GM19324 (cell line): ENCODE measurements at regions not wholly inside any gene's neighbourhood (a gene's known extent, or its start where the extent isn't known, plus 50 kb on each side); places are given as distances from the start of the nearest gene placed in this dataset.
"Not testable (repeated sequence)": the region's sequence is repeated elsewhere in the genome, so short reads cannot be mapped to it uniquely, and the experiment has no call there.

Experiments used
- ATAC-seq: cut with Tn5 transposase; IDR thresholded peaks from one replicate; pipeline ENCODE4 v1.9.1; 2021; ENCODE audit warnings: mild to moderate bottlenecking, moderate library complexity; ENCODE audit not compliant: unreplicated experiment, low FRiP score

DNA sequence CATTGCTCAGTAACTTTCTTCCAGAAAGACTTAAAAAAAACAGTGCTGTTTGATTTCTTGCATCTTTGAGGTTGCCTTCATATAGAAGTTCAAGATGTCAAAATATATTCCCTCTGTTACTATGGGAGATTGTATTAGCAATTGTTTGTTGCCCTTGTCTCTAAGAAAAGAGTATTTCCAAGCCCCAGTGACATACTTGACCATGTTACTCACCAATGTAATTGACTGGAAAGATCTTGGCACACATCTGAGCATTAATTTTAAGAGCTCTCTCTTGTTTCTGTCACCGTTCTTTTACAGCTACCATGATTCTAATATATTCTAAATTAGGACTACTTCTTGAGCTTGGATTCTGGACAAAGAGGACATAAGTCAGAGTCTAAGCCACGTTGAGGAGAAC, 902.7 kb upstream of the EPHA5 start:
- no peak for ATAC-seq

DNA sequence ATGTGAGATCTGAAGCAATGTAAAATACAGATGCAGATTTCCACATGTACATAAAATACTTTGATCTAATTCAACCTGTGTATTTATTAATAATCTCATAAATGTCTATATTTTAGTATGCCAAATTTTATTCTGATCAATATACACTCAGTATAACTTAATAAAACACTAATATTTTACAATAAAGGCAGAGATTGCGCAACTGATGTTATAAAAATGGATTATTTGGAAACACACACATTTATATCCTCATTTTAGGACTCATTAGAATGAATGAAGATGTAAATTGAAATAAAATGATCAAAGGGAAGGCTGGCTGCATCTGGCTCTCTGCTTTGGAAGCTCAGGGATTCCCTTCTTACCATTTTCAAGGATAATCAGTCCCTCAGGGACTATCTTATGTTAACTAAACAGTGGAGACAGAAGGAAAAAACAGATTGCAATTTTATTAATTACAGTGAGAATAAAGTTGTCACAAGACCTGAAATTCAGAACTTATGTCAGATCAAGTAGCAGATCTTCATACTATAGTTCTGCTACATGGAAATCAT, 900.9 kb upstream of the EPHA5 start:
- no peak for ATAC-seq

DNA sequence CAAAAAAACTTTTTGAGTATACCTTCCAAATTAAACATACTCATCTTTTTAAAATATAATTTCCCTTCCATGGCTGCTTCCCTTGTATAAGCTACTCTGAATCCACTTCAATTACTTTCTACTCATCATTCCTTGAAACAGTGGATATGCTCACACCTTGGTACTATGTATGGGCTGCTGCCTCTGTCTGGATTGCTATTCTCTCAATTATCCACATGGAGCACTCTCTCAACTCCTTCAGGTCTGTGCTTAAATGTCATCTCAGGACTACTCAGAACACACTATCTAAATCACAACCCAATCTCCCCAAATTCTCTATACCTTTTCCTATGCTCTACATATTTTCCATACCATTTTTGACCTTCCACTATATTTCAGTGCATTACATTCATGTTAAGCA, 898.9 kb upstream of the EPHA5 start:
- no peak for ATAC-seq

DNA sequence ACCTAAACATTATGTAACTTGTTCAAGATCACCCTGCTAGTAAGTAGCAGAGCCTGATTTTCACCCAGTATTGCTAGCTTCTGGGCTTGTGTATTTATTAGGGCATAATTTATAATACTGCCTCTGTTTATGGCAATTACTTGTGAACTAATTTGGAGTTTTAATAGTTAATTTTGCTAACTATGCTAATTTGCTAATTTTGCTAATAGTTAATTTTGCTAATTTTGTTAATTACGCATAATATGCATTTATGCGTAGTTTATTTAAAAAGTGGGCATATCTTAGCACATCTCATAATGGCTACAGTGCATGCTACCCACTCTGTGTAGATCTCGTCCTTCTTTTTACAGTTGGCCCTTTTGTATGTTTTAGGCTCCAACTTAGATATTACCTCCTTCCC, 898.1 kb upstream of the EPHA5 start:
- no peak for ATAC-seq

DNA sequence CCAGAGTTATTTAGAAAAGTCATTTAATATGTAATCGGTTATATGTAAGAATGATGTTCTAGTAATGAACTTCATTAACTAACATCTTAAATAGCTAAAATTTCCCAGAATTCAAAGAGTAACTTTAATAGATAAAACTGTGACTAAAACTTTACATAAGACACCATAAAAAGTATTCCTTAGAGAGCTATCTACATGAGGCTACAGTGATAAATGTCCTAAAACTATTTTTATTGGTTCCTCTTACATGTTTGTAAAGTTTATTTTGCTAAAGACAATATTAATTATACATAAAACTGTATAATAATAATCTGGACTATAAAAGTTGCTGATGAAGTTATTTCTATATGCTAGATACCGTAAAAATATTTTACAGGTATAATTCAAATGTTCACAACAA, 897.7 kb upstream of the EPHA5 start:
- no peak for ATAC-seq

DNA sequence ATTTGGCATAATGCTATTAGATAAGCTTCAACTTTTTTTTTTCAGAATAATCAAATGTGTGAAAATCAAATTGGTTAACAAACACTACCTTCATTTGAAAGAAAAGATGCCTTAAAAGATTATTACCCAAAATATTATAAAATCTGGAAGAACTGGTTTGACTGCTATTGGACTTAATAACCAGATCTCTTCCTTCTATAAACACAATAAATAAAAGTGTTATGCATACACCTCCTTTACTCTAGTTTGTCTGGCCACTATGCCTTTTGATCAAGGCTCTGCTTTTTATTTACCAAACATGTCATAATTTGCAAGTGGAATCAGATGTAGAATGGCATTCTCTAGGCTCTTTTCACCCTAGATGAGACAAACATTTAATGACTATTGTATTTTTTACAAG, 897.3 kb upstream of the EPHA5 start:
- no peak for ATAC-seq

DNA sequence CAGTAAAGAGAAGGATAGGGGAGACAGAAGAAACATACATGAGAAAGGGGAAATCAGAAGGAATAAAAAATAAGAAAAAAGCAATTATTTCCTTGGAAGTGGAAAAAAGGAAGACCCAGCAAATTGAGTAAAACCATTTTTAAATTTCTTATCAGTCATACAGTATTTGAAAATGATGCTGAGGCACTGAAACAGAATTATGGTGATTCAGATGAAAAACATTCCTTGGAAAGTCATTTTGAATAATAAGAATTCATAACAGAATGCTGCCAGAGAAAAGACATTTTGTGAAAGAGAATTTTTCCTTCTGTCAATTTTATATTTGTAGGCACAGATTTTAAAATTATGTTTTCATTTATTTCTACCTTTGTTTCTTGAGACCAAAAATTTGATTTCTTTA, 895.5 kb upstream of the EPHA5 start:
- ATAC-seq, result no peak

DNA sequence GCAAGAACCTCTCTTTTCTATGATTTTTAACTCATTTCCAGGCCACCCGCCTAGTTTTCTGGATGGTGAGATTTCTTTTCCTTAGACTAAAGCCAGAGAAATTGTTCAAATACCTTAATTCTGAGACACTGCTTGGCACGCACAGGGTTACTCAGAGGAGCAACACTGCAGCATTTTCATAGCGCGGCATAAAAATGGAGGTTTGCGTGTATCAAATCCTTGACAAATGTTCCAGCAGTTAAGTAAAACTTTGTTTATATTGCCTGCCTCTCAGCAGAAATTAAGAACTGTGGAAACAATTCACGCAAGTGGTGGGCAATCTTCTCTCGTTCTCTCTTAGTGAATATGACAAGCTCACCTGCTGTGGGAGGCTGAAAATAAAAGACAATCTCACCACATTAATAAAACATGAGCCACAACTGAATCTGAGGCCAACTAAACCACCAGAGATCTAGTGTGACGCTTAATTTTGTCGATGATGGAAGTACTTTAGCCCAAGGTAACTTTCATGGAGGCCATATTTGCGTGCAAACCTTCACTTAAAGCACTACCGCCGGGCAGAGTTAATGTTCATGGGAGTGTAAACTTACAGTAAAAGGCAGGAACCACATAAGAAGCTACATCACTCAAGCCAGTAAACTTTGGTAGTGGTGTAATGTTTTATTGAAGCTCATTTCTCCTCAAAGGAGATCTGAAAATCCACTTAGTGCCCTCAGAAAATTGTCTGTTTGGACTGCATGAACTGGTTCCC, 894.8 kb upstream of the EPHA5 start:
- ATAC-seq, result no peak

DNA sequence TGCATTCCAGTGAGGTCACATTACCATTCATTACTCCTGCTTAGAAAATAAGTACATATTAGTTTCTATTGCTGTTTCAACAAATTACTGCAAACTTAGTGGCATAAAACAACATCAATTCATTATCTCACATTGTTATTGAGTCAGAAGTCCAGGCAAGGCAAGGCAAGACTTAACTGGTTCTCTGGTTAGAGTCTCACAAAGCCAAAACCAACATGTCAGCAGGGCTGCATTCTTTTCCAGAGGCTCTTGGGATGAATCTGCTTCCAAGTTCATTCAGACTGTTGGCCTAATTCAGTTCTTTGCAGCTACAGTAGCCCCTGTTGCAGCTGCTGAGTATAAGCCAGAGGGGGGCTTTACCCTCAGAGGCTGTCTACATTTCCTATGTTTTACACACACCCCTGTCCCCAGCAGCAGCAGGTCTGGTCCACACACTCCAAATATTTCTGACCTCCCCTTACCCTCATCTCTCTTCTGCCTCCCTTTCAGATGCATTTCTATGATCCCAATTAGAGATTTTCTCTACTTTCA, 892.1 kb upstream of the EPHA5 start:
- ATAC-seq, result no peak

DNA sequence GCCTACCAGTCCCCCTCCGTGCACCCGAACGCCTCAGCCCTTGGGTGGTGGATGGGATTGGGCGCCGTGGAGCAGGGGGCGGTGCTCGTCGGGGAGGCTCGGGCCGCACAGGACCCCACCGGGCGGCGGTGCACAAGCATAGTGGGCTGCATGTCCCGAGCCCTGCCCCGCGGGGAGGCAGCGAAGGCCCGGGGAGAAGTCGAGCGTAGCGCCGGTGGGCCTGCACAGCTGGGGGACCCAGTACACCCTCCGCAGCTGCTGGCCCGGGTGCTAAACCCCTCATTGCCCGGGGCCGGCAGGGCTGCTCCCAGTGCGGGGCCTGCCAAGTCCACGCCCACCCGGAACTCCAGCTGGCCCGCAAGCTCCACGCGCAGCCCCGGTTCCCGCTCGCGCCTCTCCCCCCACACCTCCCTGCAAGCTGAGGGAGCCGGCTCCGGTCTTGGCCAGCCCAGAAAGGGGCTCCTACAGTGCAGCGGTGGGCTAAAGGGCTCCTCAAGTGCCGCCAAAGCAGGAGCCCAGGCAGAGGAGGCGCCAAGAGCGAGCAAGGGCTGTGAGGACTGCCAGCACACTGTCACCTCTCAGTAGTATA, 891.3 kb upstream of the EPHA5 start:
- not testable (repeated sequence) for ATAC-seq

DNA sequence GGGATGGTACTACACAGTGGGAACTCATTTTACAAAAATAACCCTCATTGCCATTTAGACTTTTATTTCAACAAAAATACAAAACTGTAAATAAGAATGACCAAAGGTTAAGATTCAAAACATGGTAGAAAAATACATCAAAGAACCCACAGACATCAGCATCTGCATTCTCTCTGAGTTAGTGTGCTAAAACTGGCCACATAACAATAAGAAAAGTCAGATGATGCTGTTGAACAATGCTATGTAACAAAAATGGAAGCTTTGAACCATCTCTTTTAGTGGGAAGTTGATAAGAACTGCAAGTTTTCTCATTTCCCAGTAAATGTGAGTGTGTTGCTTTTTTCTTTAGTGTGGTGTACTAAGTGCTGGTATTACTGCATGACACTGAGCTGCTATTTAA, 888.4 kb upstream of the EPHA5 start:
- ATAC-seq, result no peak

DNA sequence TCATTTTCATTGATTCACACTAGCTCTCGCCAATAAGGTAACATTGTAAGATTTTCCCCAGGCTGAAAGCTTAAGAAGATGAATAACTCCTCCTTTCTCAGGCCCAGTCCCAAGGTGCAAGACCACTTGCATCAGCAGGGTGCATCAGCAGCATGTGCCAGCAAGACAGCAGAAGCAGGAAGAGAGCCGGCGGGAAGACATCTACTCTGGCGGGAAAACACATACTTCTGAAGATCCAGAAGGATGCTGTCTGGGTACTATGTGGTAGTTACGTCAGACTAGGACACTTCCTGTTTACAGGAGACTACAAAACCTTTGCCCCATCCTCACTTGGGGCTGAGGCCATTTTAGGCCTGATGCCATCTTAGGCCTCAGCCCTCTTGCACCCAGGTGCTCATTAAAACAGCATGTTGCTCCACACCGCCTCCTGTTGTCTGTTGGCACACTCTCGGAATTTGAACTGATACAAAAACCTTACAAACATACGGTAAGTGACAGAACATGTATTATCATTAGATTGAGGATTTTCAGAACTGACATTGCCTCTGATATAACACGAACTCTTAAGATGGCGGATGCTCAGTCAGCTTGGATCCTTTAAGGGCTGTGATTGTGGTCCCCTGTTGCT, 886.5 kb upstream of the EPHA5 start:
- ATAC-seq, result no peak

DNA sequence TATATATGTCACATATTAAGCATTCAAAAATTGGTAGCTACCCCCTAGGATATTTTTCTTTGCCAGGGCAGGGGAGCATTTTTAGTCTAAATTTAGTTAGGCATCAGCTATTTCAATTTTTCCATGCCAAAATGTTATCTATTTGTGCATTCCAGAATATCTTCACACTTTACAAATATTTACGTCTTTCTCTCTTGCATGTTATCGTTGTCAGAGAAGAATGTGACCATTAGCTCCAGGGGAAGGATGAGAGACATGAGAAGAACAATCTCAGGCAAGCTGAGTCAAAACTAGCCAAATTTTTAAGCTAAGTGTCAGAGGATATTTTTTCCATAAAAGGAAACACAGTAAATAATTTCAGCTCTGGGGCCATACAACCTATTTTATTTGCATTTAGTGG, 885.0 kb upstream of the EPHA5 start:
- ATAC-seq, result no peak

DNA sequence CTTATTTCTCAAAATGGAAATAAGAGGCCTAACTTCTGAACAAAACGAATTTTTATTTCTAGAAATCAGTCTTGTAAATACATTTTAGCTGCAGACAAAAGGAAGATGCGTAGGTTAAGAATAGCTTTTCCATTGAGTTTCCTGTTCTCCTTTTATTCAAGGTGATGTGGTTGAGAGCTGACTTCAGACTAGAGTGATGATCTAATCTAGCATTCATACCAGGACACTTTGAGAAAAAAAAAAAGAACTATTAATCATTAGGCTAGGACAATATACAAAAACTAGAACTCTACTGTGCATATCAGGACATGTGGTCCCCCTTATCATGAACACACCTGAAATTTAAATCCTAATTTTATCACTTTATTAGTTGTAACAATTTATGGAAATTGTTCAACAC, 884.5 kb upstream of the EPHA5 start:
- no peak for ATAC-seq

DNA sequence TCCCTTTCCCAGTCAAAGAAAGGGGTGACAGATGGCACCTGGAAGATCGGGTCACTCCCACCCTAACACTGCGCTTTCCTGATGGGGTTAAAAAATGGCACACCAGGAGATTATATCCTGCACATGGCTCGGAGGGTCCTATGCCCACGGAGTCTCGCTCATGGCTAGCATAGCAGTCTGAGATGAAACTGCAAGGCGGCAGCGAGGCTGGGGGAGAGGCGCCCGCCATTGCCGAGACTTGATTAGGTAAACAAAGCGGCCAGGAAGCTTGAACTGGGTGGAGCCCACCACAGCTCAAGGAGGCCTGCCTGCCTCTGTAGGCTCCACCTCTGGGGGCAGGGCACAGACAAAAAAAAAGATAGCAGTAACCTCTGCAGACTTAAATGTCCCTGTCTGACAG, 875.0 kb upstream of the EPHA5 start:
- ATAC-seq, result not testable (repeated sequence)

DNA sequence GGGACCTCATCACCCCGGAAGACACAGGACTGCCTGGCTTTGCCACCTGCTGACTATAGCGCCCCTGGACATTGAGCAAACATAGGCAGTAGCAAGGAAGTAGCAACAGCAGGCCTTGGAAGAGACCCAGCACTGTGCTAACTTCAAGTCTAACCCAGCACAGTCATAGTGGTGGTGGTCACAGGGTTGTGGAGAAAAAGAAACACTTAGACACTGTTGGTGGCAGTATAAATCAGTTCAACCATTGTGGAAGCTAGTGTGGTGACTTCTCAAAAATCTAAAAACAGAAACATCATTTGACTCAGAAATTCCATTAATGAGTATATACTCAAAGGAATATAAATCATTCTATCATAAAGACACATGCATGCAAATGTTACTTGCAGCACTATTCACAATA, 874.0 kb upstream of the EPHA5 start:
- ATAC-seq, result no peak

DNA sequence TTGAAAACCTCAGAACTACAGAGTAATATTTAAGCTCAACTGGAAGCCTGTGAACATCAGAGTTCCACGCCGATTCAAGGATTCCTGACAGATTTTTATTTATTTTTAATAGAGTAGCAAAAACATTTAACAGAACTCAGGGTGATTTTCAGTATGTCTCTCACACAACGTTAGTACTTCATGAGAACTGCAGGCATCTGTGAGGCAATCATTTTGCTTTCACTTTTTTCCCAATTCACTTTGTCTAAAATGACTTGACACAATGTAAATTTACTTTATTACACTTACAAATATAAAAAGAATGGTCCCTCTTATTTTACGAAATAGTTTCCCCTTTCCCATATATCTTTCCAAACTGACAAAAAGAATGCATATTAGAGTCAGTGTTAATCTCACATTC, 869.5 kb upstream of the EPHA5 start:
- no peak for ATAC-seq

DNA sequence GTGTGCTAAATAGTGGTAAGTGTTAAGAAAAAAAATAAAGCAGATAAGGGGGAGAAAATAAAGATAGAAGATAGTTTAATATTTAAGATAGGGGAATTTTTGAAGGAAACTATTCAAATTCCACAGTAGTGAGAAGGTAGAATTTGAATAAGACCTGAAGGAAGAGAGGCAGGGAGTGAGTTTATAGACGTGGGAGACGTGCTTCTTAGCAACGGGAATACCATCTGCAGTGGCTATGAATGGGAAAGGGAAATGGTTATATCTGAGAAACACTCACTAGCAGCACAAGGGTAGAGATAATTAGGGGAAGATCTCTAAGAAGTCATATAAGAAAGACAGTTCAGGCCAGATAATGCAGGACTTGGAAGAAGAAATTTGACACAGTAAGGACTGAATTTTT, 854.5 kb upstream of the EPHA5 start:
- ATAC-seq, result no peak

DNA sequence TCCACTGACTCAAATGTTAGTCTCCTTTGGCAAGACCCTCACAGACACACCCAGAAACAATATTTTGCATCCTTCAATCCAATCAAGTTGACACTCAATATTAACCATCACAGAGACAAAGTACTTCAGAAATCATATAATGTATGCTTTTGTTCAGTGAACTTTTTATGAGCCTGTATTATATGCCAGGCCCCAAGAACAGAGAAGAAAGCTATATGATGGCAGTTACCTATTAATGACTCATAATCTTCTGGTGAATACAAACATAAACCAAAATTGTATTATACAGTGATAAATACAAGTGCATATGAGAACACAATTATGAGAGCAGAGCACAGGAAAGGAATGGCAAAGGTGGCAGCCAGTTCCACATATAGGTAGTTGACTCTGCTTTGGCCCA, 852.0 kb upstream of the EPHA5 start:
- no peak for ATAC-seq

DNA sequence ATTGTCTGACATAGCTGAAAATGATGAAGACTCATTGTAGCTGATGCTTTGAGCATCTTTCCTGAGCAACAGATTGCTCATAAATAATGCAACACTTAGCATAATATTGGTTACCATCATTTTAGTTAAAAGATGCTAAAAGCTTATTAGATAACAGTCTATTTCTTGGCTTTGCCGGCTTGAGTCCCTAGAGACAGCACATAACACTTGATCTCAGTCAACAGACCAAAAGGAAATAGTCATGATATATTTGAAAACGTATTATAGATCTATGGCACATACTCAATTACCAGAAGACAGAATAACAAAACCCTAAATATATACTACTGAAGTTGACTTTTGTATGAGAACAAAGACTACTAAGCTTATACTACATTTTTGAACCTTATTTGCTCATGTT, 846.7 kb upstream of the EPHA5 start:
- no peak for ATAC-seq

DNA sequence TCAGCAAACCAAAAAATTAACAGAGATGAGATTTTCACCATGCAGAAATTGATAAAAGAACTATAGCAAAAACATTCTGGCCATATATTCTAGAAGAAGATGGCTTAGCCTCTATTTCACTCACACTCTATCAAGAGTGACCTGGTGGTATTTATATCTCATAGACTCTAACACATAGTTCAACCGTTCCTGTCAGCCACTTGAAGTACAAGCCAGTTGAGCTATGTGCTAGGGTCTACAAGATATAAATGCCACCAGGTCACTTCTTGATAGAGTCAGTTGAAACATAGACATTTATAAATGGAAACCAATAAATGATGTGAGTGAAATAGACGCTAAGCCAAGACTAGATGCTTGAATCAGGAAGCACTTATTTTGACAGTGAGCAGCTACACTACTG, 836.7 kb upstream of the EPHA5 start:
- no peak for ATAC-seq

DNA sequence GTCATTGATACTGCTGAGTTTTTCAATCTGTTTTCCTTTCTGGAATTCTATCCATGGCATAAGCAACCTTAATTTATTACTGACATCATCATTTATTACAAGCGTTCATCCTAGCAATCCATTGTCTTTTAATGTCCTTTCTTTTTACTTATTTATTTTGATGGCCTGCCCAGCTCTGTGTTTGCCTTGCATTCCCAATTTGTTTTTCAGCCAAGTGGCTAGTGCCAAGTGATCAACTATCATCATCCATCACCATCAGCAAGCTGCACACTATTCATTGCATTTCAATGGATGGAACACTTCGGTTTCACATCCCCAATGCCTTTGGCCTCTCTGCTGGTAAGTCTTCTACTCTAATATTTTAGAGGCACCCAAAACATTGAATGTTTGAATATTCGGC, 831.7 kb upstream of the EPHA5 start:
- ATAC-seq, result no peak
